GM18907 (cell line): ENCODE measurements at regions not wholly inside any gene's neighbourhood (a gene's known extent, or its start where the extent isn't known, plus 50 kb on each side); places are given as distances from the start of the nearest gene placed in this dataset.
"Not testable (repeated sequence)": the region's sequence is repeated elsewhere in the genome, so short reads cannot be mapped to it uniquely, and the experiment has no call there.

Experiments used
- ATAC-seq: cut with Tn5 transposase; IDR thresholded peaks from one replicate; pipeline ENCODE4 v1.9.1; 2021; ENCODE audit warnings: mild to moderate bottlenecking, moderate library complexity; ENCODE audit not compliant: unreplicated experiment

- no peak for ATAC-seq
Measured at GRCh38 chr3:104165866-104166265, 1200.8 kb upstream of the ALCAM start.

- no peak for ATAC-seq
Measured at GRCh38 chr3:104168386-104168785, 1198.3 kb upstream of the ALCAM start.

GRCh38 chr3:104175696-104176095 is 1191.0 kb upstream of the ALCAM start:
- no peak for ATAC-seq

GRCh38 chr3:104176706-104177105 is 1190.0 kb upstream of the ALCAM start:
- ATAC-seq: no peak

GRCh38 chr3:104178680-104179079 is 1188.0 kb upstream of the ALCAM start:
- no peak for ATAC-seq

GRCh38 chr3:104180906-104181305 is 1185.8 kb upstream of the ALCAM start:
- ATAC-seq: no peak

DNA sequence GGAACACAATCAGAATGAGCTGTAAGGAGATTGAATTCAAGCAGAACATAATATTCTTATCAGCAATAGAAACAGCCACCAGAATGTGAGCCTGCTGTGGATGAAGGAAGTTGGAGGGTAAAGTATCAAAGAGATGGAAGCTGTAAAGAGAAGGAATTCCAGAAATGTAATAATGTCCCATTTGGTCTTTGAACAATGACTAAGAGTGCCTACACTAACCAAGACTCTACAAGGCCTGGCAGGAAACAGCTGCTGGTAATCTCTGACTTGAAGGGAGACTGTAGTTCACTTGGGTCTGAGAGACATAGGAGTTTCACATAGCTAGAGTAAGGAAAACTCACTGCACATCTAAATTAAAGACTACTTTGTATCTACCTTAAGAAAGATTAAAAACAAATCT is 1176.0 kb upstream of the ALCAM start:
- no peak for ATAC-seq

- no peak for ATAC-seq
Measured at GRCh38 chr3:104198131-104198530, 1168.6 kb upstream of the ALCAM start.

DNA sequence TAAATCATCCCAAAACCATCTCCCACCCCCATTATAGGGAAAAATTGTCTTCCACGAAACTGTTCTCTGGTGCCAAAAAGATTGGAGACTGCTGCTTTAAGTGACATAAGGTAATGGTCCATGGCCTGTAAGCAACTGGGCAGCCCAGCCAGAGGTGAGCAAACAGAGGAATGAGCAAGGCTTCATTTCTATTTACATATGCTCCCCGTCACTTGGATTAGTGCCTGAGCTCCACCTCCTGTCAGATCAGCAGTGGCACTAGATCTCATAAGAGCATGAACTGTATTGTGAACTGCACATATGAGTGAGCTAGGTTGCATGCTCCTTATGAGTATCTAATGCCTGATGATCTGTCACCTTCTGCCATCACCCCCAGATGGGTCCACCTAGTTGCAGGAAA is 1159.8 kb upstream of the ALCAM start:
- ATAC-seq: no peak

DNA sequence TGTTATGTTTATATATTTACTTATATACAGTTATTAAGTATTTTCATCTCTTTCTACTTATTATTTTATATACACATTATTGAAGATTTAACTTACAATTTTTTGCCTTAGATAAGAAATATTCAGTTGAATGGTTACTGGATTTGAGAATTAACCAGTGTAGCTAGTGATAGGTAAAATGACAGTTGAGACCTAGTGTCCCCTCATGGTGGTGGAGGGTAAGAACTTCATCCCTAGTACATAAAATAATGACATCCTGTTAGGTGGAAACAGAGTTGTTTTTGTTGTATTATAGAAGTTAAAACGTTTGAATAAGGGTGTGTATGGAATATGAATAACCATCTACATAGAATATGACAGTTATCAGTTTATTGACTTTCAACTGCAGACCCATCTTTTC is 1152.4 kb upstream of the ALCAM start:
- no peak for ATAC-seq

- ATAC-seq: no peak
Measured at GRCh38 chr3:104214937-104215336, 1151.8 kb upstream of the ALCAM start.

- not testable (repeated sequence) for ATAC-seq
Measured at GRCh38 chr3:104219046-104219445, 1147.7 kb upstream of the ALCAM start.

GRCh38 chr3:104234442-104235194 is 1132.1 kb upstream of the ALCAM start:
- ATAC-seq: no peak

- ATAC-seq: no peak
Measured at GRCh38 chr3:104244680-104245220, 1122.0 kb upstream of the ALCAM start.

DNA sequence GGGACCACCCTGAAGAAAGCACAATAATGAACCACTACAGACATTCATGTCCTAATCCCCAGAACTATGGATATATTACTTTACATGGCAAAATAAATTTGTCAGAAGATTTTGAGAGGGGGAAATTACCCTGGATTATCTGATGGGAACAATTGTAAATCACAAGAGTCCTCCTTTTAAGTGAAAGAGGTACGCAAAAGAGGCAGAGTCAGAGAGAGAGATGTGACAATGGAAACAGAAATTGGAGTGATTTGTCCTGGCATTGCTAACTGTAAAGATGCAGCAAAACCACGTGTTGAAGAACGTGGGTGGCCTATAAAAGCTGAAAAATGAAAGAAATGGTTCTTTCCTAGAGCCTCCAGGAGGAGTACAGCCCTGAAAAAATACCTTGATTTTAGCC is 1121.4 kb upstream of the ALCAM start:
- ATAC-seq: no peak

DNA sequence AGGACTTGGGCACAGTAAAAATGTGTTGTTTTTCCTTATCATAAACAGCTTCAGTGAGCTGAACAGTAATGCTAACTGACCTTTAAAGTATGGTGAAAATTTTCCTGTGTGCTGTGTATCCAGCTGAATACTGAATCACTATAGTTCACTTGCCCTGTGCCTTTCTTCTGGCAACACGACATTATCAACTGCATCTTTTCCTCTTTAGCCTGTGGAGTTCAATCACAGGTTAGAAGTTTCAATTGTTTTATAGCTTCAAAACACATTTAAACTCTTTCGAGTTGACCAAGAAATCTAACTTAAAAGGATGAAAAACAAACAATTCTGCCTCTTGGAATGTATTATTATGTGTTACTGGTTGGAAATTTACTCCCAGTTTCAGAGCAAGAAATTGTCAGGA is 1120.7 kb upstream of the ALCAM start:
- no peak for ATAC-seq

GRCh38 chr3:104257486-104257885 is 1109.2 kb upstream of the ALCAM start:
- ATAC-seq: no peak

DNA sequence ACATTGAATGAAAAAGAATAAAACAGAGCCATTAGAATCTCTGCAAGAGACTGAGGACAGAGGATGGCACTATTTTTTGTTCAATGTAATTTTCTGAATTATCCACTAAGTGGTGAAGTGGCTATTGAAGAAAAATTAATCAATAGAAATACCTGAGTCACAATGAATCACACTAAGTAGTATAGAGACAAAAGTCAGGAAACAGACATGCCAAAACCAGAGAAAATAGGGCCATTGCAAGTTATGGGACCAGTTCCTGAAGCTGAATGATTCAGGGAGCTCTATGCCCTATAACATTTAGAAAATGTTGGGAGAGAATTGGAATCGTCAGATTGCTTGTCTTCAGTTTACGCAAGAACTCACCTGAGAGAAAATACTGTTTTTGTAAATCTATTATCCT is 1103.2 kb upstream of the ALCAM start:
- no peak for ATAC-seq

GRCh38 chr3:104266219-104266618 is 1100.5 kb upstream of the ALCAM start:
- not testable (repeated sequence) for ATAC-seq

- ATAC-seq: no peak
Measured at GRCh38 chr3:104269771-104270170, 1096.9 kb upstream of the ALCAM start.

GRCh38 chr3:104273046-104273649 is 1093.6 kb upstream of the ALCAM start:
- peak; percentile 78 for ATAC-seq

DNA sequence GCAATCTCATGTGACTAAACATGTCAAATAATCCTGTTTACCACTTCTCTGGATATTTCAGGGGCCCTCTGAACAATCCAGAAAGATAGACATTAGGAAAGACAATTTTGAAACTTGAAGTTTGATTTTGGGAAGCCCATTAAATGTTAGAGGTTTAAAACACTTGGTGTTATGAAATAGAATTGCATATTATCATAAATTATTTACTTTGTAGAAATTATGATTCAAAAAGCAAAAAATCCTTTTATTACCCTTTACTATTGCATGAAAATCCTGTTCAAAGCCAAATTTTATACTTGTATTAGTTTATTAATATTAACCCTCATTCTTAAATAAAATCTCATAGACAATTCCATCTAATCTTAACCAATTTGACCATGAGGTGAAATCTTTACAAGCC is 1091.5 kb upstream of the ALCAM start:
- no peak for ATAC-seq
